NCI-H748 (cell line): ENCODE measurements at regions not wholly inside any gene's neighbourhood (a gene's known extent, or its start where the extent isn't known, plus 50 kb on each side); places are given as distances from the start of the nearest gene placed in this dataset.

Experiments used
- DNase-seq: peaks from one replicate; lab custom pipeline; 2025; ENCODE audit not compliant: unreplicated experiment; lab: John Stamatoyannopoulos, UW

DNA sequence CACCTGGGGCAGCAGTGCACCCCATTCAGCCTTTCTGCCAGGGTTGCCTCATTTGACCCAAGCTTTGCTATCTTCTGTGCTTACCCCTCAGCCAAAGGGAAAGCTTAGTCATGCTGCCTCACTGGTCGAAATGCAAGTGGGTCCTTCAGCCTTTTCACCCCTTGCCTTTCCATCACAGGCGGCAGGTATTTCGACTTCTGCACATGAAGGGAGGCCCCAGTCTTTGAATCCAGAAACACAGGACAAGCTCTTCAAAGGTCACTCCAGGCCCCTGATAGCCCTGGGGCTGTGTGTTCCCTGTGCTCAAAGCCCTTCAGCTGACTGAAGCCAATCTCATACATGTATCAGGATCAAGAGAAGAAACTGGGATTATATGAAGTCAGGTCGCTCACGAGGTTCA, 129.7 kb downstream of the SNX19 start:
- no peak for DNase-seq

- DNase-seq: no peak
Measured at GRCh38 chr11:130787092-130787616, 129.1 kb downstream of the SNX19 start.

DNA sequence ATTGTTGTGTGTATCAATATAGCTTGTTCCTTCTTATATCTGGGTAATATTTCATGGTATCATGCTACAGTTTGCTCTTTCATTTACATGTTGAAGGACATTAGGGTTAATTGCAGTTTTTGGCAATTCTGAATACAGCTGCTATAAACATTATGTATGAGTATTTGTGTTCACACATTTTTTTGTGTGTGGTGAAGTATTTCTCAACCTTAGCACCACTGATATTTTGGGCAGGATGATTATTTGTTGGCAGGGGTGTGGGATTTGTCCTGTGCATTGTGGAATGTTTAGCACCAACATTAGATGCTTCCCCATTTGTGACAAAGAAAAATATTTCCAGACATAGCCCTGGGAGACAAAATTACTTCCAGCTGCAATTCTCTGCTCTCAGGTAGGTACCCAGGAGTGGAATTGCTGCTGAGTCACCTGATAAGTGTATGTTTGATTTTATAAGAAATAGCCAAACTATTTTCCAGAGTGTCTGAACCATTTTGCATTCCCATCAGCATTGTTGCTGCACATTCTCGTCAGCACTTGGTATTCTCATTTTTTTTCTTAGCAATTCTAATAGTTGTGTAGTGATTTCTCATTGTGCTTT, 128.2 kb downstream of the SNX19 start:
- no peak for DNase-seq

GRCh38 chr11:130789056-130789640, 127.1 kb downstream of the SNX19 start:
- no peak for DNase-seq

DNA sequence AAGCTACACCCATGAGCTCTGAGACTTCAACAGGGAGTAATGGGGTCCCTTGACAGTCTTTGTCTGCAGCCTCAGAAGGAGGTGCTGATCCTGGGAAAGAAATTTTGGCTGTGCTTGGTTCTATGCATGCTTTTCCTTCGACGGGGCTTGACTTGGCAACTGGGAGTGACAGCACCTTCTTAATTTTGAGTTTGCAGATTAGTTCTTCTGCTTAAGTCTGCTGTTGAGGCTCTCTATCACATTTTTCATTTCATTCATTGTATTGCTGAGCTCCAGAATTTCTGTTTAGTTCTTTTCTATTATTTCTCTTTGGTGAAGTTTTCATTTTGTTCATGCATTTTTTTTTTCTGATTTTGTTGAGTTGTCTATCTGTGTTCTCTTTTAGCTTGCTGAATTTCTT, 125.6 kb downstream of the SNX19 start:
- no peak for DNase-seq

DNA sequence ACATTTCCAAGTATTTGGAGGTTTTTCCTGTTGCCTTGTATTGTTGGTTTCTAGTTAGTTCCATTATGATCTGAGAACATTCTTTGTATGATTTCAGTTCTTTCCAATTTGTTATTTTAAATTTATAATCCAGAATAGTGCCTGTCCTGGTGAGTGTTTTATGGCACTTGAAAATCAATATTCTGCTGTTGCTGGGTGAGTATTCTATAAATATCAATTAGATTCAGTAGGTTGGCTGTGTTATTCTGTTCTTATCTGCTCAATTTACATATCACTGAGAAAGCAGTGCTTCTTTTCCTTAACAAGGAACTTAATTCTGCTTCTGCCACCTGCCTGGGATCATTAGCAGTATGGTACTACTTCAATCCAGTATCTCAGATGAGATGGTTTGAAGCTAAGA, 123.5 kb downstream of the SNX19 start:
- no peak for DNase-seq

DNA sequence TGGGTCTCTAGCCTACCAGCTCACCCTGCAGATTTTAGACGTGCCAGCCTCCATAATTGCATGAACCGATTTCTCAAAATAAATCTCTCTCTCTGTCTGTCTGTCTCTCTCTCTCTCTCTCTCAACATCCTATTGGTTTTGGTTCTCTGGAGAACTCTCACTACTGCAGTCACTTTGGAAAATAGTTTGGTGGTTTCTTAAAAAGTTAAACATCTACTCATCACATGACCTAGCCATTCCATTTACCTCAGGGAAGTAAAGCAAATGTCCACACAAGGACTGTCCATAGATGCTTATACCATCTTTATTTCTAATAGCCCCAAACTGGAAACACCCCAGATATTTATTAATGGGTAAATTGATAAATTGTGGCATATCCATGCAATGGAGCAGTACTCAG, 119.5 kb downstream of the SNX19 start:
- DNase-seq: no peak

- DNase-seq: no peak
Measured at GRCh38 chr11:130798280-130798679, 118.0 kb downstream of the SNX19 start.

GRCh38 chr11:130798801-130799200, 117.5 kb downstream of the SNX19 start:
- DNase-seq: no peak

DNA sequence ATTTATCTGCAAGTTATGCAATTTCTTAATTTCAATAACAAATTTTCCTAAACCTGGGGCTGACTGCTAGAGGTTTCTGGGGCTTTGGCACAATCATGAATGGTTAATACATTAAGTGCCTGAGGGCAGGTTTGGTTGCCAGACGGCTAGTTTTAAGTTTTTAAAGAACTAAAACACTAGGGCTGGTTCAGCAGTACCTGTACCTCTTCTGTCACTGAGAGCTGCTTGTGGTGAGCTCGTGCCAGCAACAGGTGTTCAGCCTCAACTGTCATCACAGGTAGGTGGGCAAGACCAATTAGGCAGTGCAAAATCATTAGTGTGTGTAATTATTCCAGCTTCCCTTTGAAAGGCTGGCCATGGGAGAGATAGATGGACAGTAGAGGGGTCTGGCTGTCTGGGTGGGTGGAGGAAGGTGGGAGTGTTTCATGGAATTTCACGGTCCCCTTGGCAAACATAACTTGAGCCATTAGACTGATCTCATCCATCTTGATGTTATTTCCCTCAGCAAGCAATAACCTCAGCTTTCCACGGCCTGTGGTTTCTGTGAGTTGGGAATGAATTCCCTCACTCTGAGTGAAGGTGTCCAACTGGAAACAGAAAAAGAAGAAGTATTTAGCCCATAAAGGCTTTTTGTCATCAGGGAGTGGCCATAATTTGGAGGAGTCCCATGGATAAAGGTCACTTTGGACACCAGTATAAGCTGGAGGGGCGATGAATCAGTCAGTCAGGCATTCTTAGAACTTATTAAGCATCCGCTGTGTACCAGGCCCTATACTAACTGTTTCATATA, 114.8 kb downstream of the SNX19 start:
- DNase-seq: no peak

GRCh38 chr11:130802567-130802966, 113.7 kb downstream of the SNX19 start:
- no peak for DNase-seq

GRCh38 chr11:130804306-130805076, 111.8 kb downstream of the SNX19 start:
- DNase-seq: no peak

DNA sequence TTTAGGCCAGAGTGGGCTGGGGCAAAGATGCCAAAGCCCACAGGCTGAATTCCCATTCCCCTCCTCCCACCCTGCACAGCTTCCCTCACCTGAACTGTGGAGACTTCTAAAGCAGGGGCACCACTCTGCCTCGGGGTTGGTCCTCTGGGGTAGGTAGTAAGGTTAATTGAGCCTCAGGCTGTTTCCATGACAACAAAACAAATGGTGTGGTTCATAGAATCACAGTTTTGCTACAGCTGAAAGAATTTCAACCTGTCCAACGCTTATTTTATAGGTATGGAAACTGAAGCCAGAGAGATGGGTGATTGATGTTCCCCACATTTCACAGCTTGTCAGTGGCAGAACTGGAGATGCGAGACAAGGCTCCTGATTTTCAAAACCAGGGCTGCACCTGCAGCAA, 109.5 kb downstream of the SNX19 start:
- peak; percentile 28 for DNase-seq

GRCh38 chr11:130808541-130808940, 107.7 kb downstream of the SNX19 start:
- no peak for DNase-seq

DNA sequence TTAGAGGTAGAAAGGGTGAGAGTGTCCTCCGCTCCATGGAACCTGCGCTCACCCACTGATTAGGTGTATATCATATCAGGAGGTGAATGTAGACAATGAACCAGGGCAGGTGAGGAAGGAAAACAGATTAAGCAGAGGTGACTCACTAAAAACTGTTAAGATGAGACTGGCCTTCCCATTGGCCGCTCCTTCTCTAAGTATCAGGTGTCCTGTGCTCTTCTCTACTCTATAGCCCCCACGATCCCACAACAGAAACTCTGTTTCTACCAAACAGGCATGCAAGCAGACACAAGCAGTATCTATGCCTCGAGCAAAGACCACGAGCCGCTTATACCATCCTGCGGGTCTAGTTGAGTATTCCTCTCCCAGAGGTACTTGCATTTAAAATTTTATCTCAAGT, 103.1 kb downstream of the SNX19 start:
- no peak for DNase-seq

DNA sequence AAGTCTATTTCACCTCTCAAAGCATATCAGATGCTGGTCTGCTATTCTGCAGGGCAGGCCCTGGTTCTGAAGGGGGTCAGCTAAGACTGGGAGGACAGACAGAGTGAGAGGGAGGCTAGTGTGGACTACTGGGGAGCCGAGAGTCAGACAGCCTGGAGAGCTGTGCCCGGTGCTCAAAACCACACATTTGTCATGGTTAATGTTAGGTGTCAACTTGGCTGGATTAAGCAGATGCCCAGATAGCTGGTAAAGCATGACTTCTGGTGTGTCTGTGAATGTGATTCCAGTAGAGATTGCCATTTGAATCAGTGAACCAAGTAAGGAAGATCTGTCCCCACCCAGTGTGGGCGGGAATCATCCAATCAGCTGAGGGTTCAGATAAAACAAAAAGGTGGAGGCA, 102.6 kb downstream of the SNX19 start:
- no peak for DNase-seq

GRCh38 chr11:130814440-130815096, 101.7 kb downstream of the SNX19 start:
- no peak for DNase-seq

GRCh38 chr11:130815097-130815802, 101.0 kb downstream of the SNX19 start:
- DNase-seq: no peak

- no peak for DNase-seq
Measured at GRCh38 chr11:130815956-130816355, 100.3 kb downstream of the SNX19 start.
